ENCODE measurements at regions not wholly inside any gene's neighbourhood (a gene's known extent, or its start where the extent isn't known, plus 50 kb on each side); places are given as distances from the start of the nearest gene placed in this dataset.

DNA sequence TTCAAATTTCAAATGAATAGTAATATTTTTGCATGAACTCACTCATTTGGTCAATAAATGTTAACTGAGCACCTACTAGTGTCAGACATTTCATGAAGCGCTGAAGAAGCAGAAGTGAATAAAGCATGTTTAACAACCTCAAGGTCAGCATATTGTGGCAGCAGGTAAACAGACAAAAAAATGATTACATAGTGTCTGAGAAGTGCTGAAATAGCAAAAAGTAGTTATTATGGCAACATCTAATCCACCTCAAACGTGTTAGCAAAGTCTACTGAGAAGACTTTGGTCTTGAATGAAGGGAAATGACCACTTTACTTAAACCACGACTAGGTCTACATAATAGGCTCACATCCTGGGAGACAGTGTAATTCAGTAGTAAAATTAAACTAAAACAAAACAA, 452.2 kb upstream of the LRATD1 start:
- Histone ChIP-seq H3K9me3 (ENCODE audit: low read depth, low read length) (no peaks in the 10 kb centered on the region), H3K27me3 (ENCODE audit: insufficient read depth, low read length) (no peaks in the 10 kb centered on the region), H3K27ac (ENCODE audit: low read depth, low read length) (no peak overlapping the region), H3K79me2 (ENCODE audit: insufficient read depth, low read length) (no peaks in the 10 kb centered on the region), H4K20me1 (ENCODE audit: insufficient read depth, low read length) (no peaks in the 10 kb centered on the region), H3K4me2 (ENCODE audit: insufficient read depth, low read length) (no peak overlapping the region), H3K4me3 (ENCODE audit: insufficient read depth, low read length) (no peak overlapping the region), H3K4me1 (ENCODE audit: insufficient read depth, low read length) (no peaks in the 10 kb centered on the region), H3K36me3 (ENCODE audit: insufficient read depth, low read length) (no peaks in the 10 kb centered on the region), H2AFZ (ENCODE audit: low read length) (no peak overlapping the region)
- TF ChIP-seq CTCF (IDR thresholded peaks at IDR 0.05; ENCODE audit: extremely low read depth, low read depth, low read length) = no peak
- DNase-seq (ENCODE audit: insufficient read length, low spot score, missing footprints) = no peak

DNA sequence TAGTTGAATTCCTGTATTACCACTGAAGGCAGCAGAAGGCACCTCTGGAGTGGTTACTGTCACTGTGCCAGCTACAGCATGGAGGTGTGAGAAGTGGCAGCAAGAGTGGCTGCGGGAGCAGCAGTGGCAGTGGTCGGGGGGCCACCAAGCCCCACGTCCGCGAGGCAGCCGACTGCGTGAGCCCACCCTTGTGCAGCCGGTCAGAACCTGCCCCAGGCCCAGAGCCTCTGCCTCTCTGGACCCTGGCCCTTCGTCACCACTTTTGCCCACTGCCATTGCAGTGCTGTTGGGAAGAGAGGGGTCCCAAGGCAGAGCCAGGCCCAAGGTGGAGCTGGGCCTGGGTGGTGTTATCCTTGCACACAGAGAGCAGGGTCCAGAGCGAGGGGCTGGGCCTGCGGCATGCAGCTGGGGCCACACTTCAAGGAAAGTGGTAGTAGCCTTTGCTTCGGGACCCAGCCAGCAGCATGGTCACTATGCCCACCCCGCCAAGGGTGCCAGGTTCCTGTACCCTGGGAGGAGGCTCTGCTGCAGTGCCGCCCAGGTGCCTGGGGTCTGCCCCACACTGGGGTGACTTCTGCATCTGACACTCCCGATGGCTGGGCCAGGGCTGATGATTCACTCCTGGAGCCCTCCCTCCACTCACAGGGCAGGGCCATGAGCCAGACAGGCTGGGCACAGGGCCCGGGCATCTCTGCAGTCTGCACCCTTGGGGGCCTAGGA, 450.1 kb upstream of the LRATD1 start:
- Histone ChIP-seq H3K27me3 (ENCODE audit: insufficient read depth, low read length) (no peaks in the 10 kb centered on the region), H3K4me2 (ENCODE audit: insufficient read depth, low read length) (no peak overlapping the region)
- no peak for TF ChIP-seq CTCF (IDR thresholded peaks at IDR 0.05; ENCODE audit: extremely low read depth, low read depth, low read length)

DNA sequence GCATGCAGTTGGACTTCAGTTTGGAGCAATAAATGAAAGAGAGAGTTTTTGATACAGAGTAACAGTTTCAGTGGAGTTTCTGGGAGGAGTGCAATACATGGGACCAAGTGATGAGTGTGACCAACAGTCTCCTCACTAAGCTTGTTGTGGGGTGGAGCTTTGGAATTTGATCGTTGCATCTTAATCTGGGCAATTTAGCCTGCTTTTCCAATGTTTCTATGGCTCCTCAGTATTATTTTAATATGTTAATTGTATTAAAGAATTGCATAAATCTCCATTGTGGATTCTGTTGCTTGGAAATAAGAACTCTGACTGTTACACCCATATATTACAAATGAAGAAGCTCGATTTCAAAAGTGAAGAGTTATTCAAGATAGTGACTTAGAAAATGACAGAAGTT, 446.6 kb upstream of the LRATD1 start:
- Histone ChIP-seq H3K27me3 (ENCODE audit: insufficient read depth, low read length) (no peaks in the 10 kb centered on the region), H3K4me2 (ENCODE audit: insufficient read depth, low read length) (no peak overlapping the region), H3K36me3 (ENCODE audit: insufficient read depth, low read length) (no peaks in the 10 kb centered on the region), H2AFZ (ENCODE audit: low read length) (no peak overlapping the region), H4K20me1 (ENCODE audit: insufficient read depth, low read length) (no peaks in the 10 kb centered on the region), H3K9me3 (ENCODE audit: low read depth, low read length) (no peaks in the 10 kb centered on the region), H3K79me2 (ENCODE audit: insufficient read depth, low read length) (no peaks in the 10 kb centered on the region), H3K27ac (ENCODE audit: low read depth, low read length) (no peak overlapping the region), H3K4me3 (ENCODE audit: insufficient read depth, low read length) (no peak overlapping the region), H3K4me1 (ENCODE audit: insufficient read depth, low read length) (no peaks in the 10 kb centered on the region)
- no peak for TF ChIP-seq CTCF (IDR thresholded peaks at IDR 0.05; ENCODE audit: extremely low read depth, low read depth, low read length)
- no peak for DNase-seq (ENCODE audit: insufficient read length, low spot score, missing footprints)

More for the DNA sequence above, 450.1 kb upstream of the LRATD1 start:
- Histone ChIP-seq H3K4me3 (ENCODE audit: insufficient read depth, low read length) (no peak overlapping the region), H2AFZ (ENCODE audit: low read length) (no peak overlapping the region), H3K27ac (ENCODE audit: low read depth, low read length) (no peak overlapping the region), H3K9me3 (ENCODE audit: low read depth, low read length) (no peaks in the 10 kb centered on the region), H3K79me2 (ENCODE audit: insufficient read depth, low read length) (no peaks in the 10 kb centered on the region), H3K4me1 (ENCODE audit: insufficient read depth, low read length) (no peaks in the 10 kb centered on the region), H4K20me1 (ENCODE audit: insufficient read depth, low read length) (no peaks in the 10 kb centered on the region), H3K36me3 (ENCODE audit: insufficient read depth, low read length) (no peaks in the 10 kb centered on the region)
- DNase-seq (ENCODE audit: insufficient read length, low spot score, missing footprints) = no peak

- Histone ChIP-seq H2AFZ (ENCODE audit: low read length) (no peak overlapping the region), H3K4me1 (ENCODE audit: insufficient read depth, low read length) (no peaks in the 10 kb centered on the region), H3K27me3 (ENCODE audit: insufficient read depth, low read length) (no peaks in the 10 kb centered on the region), H3K9me3 (ENCODE audit: low read depth, low read length) (no peaks in the 10 kb centered on the region), H3K4me3 (ENCODE audit: insufficient read depth, low read length) (no peak overlapping the region), H3K79me2 (ENCODE audit: insufficient read depth, low read length) (no peaks in the 10 kb centered on the region), H3K4me2 (ENCODE audit: insufficient read depth, low read length) (no peak overlapping the region), H3K36me3 (ENCODE audit: insufficient read depth, low read length) (no peaks in the 10 kb centered on the region), H4K20me1 (ENCODE audit: insufficient read depth, low read length) (no peaks in the 10 kb centered on the region), H3K27ac (ENCODE audit: low read depth, low read length) (no peak overlapping the region)
- TF ChIP-seq CTCF (IDR thresholded peaks at IDR 0.05; ENCODE audit: extremely low read depth, low read depth, low read length) = no peak
- DNase-seq (ENCODE audit: insufficient read length, low spot score, missing footprints) = no peak
Observed at GRCh38 chr2:14188446-14188845, 444.1 kb upstream of the LRATD1 start.
